NCI-H1436 treated with DMSO at 0.1 percent for 48 hours (cell line): ENCODE measurements at regions not wholly inside any gene's neighbourhood (a gene's known extent, or its start where the extent isn't known, plus 50 kb on each side); places are given as distances from the start of the nearest gene placed in this dataset.
"Not testable (repeated sequence)": the region's sequence is repeated elsewhere in the genome, so short reads cannot be mapped to it uniquely, and the experiment has no call there.

Experiments used
- DNase-seq: peaks from one replicate; lab custom pipeline; 2025; lab: John Stamatoyannopoulos, UW

- no peak for DNase-seq
Observed at GRCh38 chr14:22190411-22191191, 398.4 kb downstream of the DAD1 start.

- no peak for DNase-seq
Observed at GRCh38 chr14:22189881-22190280, 399.1 kb downstream of the DAD1 start.

- DNase-seq: no peak
Observed at GRCh38 chr14:22188318-22188717, 400.7 kb downstream of the DAD1 start.

- no peak for DNase-seq
Observed at GRCh38 chr14:22185789-22186188, 403.2 kb downstream of the DAD1 start.

- no peak for DNase-seq
Observed at GRCh38 chr14:22185191-22185590, 403.8 kb downstream of the DAD1 start.

GRCh38 chr14:22184830-22185168 is 404.2 kb downstream of the DAD1 start:
- DNase-seq: no peak

- DNase-seq: no peak
Observed at GRCh38 chr14:22184157-22184829, 404.7 kb downstream of the DAD1 start.

GRCh38 chr14:22180045-22180444 is 409.0 kb downstream of the DAD1 start:
- no peak for DNase-seq

- no peak for DNase-seq
Observed at GRCh38 chr14:22179190-22179589, 409.8 kb downstream of the DAD1 start.

GRCh38 chr14:22178333-22178839 is 410.6 kb downstream of the DAD1 start:
- DNase-seq: no peak

GRCh38 chr14:22177870-22178269 is 411.2 kb downstream of the DAD1 start:
- no peak for DNase-seq

- DNase-seq: no peak
Observed at GRCh38 chr14:22176957-22177356, 412.1 kb downstream of the DAD1 start.

GRCh38 chr14:22175278-22175558 is 413.8 kb downstream of the DAD1 start:
- DNase-seq: not testable (repeated sequence)

- DNase-seq: no peak
Observed at GRCh38 chr14:22174412-22175277, 414.4 kb downstream of the DAD1 start.

GRCh38 chr14:22168092-22168955 is 420.7 kb downstream of the DAD1 start:
- DNase-seq: no peak

GRCh38 chr14:22164616-22165015 is 424.4 kb downstream of the DAD1 start:
- DNase-seq: no peak

- no peak for DNase-seq
Observed at GRCh38 chr14:22163051-22163450, 426.0 kb downstream of the DAD1 start.

- no peak for DNase-seq
Observed at GRCh38 chr14:22159957-22160356, 429.1 kb downstream of the DAD1 start.

- no peak for DNase-seq
Observed at GRCh38 chr14:22159099-22159498, 429.9 kb downstream of the DAD1 start.

- no peak for DNase-seq
Observed at GRCh38 chr14:22158560-22158959, 430.5 kb downstream of the DAD1 start.

- no peak for DNase-seq
Observed at GRCh38 chr14:22155571-22155970, 433.5 kb downstream of the DAD1 start.

- DNase-seq: no peak
Observed at GRCh38 chr14:22152903-22153302, 436.1 kb downstream of the DAD1 start.
